Hepatocyte (in vitro differentiated cells): ENCODE measurements at regions not wholly inside any gene's neighbourhood (a gene's known extent, or its start where the extent isn't known, plus 50 kb on each side); places are given as distances from the start of the nearest gene placed in this dataset.

Experiments
- DNase-seq: peaks from one replicate; pipeline ENCODE4 v3.0.0-alpha.2; 2016; ENCODE audit warnings: low spot score
- H2AFZ ChIP-seq: fragments of 200-600 bp; sonication (generic); 2 replicates; pipeline ENCODE4 v1.6.0; 2016; ENCODE audit warnings: antibody characterized with exemption, mild to moderate bottlenecking
- H3K27ac ChIP-seq: fragments of 200-600 bp; sonication (generic); 2 replicates; pipeline ENCODE4 v1.5.1; 2016; ENCODE audit warnings: mild to moderate bottlenecking
- H3K27me3 ChIP-seq: fragments of 200-600 bp; sonication (generic); 2 replicates; pipeline ENCODE4 v1.6.1; 2016
- H3K36me3 ChIP-seq: fragments of 200-600 bp; sonication (generic); replicated peaks from 2 replicates; pipeline ENCODE4 v1.5.1; 2016; ENCODE audit warnings: low read depth; ENCODE audit not compliant: insufficient read depth
- H3K4me1 ChIP-seq: fragments of 200-600 bp; sonication (generic); 2 replicates; pipeline ENCODE4 v1.5.1; 2016; ENCODE audit warnings: mild to moderate bottlenecking, moderate library complexity; ENCODE audit not compliant: insufficient read depth
- H3K4me2 ChIP-seq: fragments of 200-600 bp; sonication (generic); 2 replicates; pipeline ENCODE4 v1.6.0; 2016
- H3K4me3 ChIP-seq: fragments of 200-600 bp; sonication (generic); 2 replicates; pipeline ENCODE4 v1.5.1; 2016; ENCODE audit warnings: mild to moderate bottlenecking
- H3K79me2 ChIP-seq: fragments of 200-600 bp; sonication (generic); 2 replicates; pipeline ENCODE4 v1.6.0; 2017; ENCODE audit warnings: mild to moderate bottlenecking
- H3K9me2 ChIP-seq: fragments of 200-600 bp; sonication (generic); replicated peaks from 2 replicates; pipeline ENCODE4 v1.6.0; 2017; ENCODE audit warnings: mild to moderate bottlenecking; ENCODE audit not compliant: insufficient read depth
- H3K9me3 ChIP-seq: fragments of 200-600 bp; sonication (generic); 2 replicates; pipeline ENCODE4 v1.5.1; 2016; ENCODE audit warnings: low read depth, mild to moderate bottlenecking
- H4K20me1 ChIP-seq: fragments of 200-600 bp; sonication (generic); 2 replicates; pipeline ENCODE4 v1.6.0; 2016; ENCODE audit warnings: mild to moderate bottlenecking; ENCODE audit not compliant: insufficient read depth, poor library complexity, severe bottlenecking
- EZH2 ChIP-seq: fragments of 200-600 bp; sonication (generic); IDR thresholded peaks from 2 replicates; pipeline ENCODE4 v1.6.1; 2016; ENCODE audit warnings: antibody characterized with exemption, mild to moderate bottlenecking, borderline replicate concordance
- EZH2phosphoT487 ChIP-seq: fragments of 200-600 bp; sonication (generic); IDR thresholded peaks from one replicate; pipeline ENCODE4 v1.6.1; 2018; ENCODE audit warnings: antibody characterized with exemption, mild to moderate bottlenecking, low read depth, moderate library complexity; ENCODE audit not compliant: unreplicated experiment, severe bottlenecking
- WGBS: methylation state at CpG from one replicate; pipeline ENCODE4 v1.1.6; 2016; ENCODE audit warnings: low lambda C conversion rate; ENCODE audit errors: missing lambda C conversion rate; 5-methylcytosine and 5-hydroxymethylcytosine counted together
- TF ChIP-seq, protein P1 (sequence below): fragments of 200-600 bp; sonication (generic); IDR thresholded peaks from 2 replicates; pipeline ENCODE4 v1.5.1; 2016; ENCODE audit warnings: antibody characterized with exemption, mild to moderate bottlenecking; ENCODE audit not compliant: poor library complexity

- no peak for TF ChIP-seq EZH2
- TF ChIP-seq, protein P1, sequence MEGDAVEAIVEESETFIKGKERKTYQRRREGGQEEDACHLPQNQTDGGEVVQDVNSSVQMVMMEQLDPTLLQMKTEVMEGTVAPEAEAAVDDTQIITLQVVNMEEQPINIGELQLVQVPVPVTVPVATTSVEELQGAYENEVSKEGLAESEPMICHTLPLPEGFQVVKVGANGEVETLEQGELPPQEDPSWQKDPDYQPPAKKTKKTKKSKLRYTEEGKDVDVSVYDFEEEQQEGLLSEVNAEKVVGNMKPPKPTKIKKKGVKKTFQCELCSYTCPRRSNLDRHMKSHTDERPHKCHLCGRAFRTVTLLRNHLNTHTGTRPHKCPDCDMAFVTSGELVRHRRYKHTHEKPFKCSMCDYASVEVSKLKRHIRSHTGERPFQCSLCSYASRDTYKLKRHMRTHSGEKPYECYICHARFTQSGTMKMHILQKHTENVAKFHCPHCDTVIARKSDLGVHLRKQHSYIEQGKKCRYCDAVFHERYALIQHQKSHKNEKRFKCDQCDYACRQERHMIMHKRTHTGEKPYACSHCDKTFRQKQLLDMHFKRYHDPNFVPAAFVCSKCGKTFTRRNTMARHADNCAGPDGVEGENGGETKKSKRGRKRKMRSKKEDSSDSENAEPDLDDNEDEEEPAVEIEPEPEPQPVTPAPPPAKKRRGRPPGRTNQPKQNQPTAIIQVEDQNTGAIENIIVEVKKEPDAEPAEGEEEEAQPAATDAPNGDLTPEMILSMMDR: no peak
- no peak for TF ChIP-seq EZH2phosphoT487
- no peak overlapping the region for H3K4me3 ChIP-seq
- H3K4me2 ChIP-seq: no peak overlapping the region
- H3K9me2 ChIP-seq: no peaks in the 10 kb centered on the region
- peak; percentile 3 for DNase-seq
- H4K20me1 ChIP-seq: no peaks in the 10 kb centered on the region
- no peak overlapping the region for H3K27ac ChIP-seq
- no peaks in the 10 kb centered on the region for H3K4me1 ChIP-seq
- no peaks in the 10 kb centered on the region for H3K79me2 ChIP-seq
- H3K27me3 ChIP-seq: no peaks in the 10 kb centered on the region
- peaks cover 3% of the 10 kb centered on the region for H3K9me3 ChIP-seq
- WGBS: 78% methylated on average over 11 of the region's 11 CpGs
- no peak overlapping the region for H2AFZ ChIP-seq
- H3K36me3 ChIP-seq: no peaks in the 10 kb centered on the region
These were observed 223.4 kb downstream of the SNRPN start for GRCh38 chr15:25177955-25178801.

- TF ChIP-seq, protein P1: no peak
- TF ChIP-seq EZH2: no peak
- no peak for TF ChIP-seq EZH2phosphoT487
- Histone ChIP-seq H3K4me1 (no peaks in the 10 kb centered on the region), H4K20me1 (no peaks in the 10 kb centered on the region), H3K36me3 (no peaks in the 10 kb centered on the region), H3K27ac (no peak overlapping the region), H3K9me3 (no peaks in the 10 kb centered on the region), H3K4me2 (no peak overlapping the region), H3K79me2 (no peaks in the 10 kb centered on the region), H2AFZ (no peak overlapping the region), H3K4me3 (no peak overlapping the region), H3K27me3 (no peaks in the 10 kb centered on the region), H3K9me2 (no peaks in the 10 kb centered on the region)
- 76% methylated on average over 17 of the region's 17 CpGs for WGBS
- DNase-seq: no peak
These were observed 224.3 kb downstream of the SNRPN start for GRCh38 chr15:25178835-25179672.

DNA sequence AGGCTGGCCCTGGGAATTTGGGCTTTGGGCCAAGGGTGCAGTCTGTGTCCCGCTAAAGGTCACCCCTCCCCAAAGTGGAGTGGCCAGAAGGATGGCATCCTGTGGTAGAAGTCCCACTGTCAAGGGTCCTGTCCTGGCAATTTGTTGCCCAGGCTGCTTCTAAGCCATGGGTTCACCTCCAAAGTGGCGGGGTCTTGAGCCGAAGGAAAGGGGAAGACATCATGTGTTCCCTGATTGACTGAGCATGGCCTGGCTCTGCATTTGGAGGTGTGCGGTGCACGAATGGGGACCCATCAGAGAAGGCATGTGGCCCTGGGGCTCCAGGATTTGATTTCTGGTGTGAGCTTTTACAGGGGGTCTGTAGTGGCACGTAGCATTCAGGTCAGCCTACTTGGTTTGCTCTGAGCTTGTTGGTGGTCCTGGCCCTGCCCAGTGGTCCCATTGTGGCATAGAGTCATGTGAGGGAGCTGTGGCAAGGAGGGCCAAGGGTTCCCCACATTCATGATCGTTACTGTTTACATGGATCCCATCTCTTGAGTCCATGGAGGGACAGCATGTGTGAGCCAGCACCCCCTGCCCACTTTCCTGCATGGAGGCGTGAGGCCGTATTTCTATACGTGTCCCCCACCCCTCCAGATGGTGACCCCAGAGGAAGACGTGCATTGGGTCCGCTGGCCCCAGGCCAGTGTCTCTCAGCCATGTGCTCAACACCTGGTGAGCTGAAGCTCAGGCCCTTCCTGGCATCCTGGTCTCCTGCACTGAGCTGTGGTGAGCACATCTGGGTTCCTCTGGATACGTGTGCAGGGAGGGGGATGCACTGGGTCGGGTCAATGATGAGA is 225.1 kb downstream of the SNRPN start:
- TF ChIP-seq EZH2: no peak
- TF ChIP-seq, protein P1: no peak
- no peak for TF ChIP-seq EZH2phosphoT487
- H3K4me1 ChIP-seq: no peaks in the 10 kb centered on the region
- H4K20me1 ChIP-seq: no peaks in the 10 kb centered on the region
- no peak overlapping the region for H3K27ac ChIP-seq
- WGBS: 78% methylated on average over 14 of the region's 14 CpGs
- no peaks in the 10 kb centered on the region for H3K9me3 ChIP-seq
- no peaks in the 10 kb centered on the region for H3K9me2 ChIP-seq
- no peak for DNase-seq
- H3K27me3 ChIP-seq: no peaks in the 10 kb centered on the region
- no peak overlapping the region for H2AFZ ChIP-seq
- H3K4me2 ChIP-seq: no peak overlapping the region
- no peaks in the 10 kb centered on the region for H3K79me2 ChIP-seq
- H3K4me3 ChIP-seq: no peak overlapping the region
- H3K36me3 ChIP-seq: no peaks in the 10 kb centered on the region
